ENCODE measurements at regions not wholly inside any gene's neighbourhood (a gene's known extent, or its start where the extent isn't known, plus 50 kb on each side); places are given as distances from the start of the nearest gene placed in this dataset.
A peak's percentile ranks its signal among the peaks of the same experiment; 100 is the strongest.

DNA sequence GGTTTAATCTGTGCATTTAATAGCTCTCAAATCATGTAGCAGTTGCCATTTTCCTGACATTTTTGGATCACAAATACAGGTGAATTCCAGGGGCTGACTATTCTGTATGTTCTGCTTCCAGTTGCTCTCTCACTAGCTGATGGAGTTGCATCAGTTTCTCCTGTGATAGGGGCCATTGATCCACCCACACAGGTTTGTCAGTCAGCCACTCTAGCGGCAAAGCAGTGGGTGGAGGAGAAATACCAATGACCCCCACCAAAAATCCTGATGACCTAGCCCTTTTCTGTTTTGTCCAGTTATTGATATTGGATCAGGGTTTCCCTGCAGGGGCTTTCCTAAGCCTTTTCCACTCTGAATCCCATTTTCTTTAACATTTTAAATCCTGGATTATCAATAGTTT lies 72.3 kb upstream of the BTN3A2 start:
- no peak for DNase-seq

DNA sequence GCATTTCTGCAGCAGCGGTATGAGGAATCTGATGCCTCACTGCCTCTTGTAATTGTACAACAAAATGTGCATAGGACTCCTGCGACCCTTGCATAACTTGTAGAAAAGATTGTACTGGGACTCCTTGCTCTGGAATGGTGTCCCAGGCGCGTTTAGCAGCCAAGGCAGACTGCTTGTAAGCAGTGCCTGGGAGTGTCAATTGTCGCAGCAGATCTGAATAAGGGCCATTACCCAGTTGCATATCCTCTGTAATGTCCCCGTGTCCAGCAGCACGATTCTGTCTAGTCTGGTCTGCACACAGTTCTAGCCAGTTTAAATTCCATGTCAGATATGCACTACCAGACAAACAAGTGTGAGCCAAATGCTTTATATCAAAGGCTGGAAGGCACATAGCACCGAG lies 70.7 kb upstream of the BTN3A2 start:
- no peak for DNase-seq

DNA sequence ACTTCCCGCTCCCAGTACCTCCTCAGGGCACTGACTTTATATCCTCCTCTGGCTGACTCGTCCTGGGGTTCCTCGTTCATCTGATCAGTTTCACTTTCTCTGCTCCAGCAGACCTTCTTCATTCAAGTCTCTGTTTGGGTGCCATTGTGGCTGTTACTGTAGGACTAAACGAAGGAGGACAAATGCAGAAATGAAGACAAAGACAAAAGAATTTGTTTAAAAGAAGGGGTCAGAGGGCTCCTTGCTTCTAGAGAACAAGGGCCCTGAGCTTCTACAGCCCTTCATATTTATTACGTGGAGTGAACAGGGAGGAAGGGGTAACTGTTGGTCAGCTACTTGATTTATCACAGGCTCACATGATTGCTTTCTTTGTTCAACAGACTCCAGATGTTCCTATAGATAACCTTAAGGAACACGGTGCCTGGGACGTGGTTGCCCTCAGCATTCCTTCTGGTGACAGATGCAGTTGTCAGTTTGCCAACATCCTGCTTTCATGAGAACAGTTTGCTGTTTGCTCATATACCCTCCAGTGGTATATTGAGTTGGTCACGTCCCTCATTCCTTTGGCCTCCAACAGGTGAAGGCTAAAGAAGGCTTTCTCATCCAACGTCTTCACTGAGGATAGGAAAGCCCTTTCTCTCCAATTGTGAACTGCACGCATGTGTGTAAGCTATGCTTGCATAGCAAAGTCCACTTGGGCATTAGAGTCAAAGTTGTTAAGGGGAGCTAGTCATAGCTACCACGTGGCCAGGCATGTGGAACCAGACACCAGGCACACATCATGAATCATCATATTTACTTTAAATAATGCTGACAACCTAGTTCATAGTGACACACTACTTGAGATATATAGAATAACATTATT lies 69.1 kb upstream of the BTN3A2 start:
- DNase-seq: peak; percentile 46

DNA sequence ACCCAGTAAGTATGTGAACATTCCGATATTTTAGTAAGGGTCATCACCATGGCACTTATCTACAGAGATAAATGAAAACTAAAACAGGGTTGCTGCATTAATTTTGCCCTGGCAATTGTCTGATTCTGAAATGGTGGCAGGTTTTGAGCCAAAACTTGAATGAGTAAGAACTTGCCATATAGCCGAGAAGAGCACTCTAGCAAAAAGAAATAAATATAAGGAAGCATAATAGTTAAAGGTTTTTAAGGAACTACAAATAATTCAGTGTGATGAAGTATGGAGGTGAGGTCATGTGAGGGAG lies 68.5 kb upstream of the BTN3A2 start:
- no peak for DNase-seq

DNA sequence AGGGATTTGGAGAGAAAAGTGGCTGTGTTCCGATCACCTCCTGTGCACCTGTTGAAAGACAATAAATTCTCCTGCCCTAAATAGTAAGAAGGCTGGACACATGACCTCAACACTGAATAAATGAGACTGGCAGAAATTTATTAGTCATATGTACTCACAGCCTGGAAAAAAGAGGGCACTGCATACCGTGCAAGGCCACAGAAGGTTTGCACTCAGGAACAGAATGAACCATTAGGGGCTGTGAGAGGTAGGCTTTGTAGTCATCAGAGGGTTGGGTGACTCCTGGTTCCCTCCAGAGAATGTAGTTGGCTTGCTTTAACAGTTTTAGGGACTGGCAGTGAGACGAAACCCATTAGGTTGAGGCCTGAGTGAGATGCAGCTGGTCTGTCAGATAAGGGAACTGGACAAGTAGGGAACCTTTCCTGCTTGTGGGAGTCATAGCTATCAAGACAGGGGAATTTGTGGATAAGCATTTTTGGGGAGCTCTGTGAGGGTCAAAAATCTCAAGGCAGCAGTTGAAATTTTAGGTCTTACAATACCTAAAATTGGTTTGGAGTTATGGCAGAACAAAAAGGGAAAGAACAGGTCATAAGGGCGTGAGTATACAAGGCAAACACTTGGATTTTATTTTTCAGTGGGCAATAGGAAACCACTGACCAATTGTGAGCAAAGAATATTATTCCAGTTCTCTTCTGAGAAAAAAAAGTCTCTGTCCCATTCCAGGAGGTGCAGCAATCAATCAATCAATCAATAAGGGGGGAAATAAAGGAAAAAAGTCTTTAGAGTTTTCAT lies 67.9 kb upstream of the BTN3A2 start:
- DNase-seq: no peak

DNA sequence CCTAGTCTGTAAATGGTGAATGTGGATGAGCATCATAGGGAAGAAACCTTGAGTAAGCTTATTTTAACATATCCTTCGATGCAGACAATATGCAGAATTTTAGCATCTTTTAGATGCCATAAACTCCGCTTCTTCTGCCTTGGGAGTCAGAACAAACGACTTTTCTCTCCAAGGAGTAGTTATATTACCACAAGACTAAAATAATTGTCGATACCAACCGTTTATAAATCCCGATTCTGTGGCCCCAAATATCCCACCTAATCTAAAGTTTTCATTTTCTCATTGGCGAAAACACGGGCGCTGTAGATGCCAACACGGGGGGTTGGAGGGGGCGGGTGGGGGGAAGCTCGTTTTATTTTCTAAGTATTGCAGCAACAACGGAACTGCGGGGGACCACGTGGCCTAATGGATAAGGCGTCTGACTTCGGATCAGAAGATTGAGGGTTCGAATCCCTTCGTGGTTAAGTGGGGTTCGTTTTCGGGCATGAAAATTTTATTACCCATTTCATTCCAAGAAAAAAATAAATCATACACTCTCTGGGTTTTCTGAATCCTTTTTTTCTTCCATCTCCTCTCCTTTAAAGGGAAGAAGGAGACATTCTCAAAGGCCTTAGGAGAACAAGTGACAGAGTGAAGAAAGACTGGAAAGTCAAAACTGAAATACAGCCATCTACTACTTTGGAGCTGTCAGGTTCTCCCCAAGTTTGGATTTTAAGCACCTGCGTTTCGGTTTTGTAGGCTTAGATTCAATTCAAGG lies 65.5 kb upstream of the BTN3A2 start:
- no peak for DNase-seq

DNA sequence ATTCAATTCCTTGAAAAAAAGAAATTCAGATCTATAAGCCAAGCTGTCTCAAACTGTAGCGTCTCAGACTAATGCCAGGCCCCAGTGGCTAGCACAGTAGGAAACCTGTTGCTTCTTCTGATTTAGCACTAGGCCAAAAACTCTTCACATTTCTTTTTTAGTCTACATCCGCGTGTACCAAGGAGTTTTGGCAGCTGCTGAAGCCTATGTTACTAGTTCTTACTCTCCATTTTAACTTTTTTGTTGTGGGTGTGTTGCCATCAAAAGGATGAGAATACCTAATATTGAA lies 65.0 kb upstream of the BTN3A2 start:
- no peak for DNase-seq

DNA sequence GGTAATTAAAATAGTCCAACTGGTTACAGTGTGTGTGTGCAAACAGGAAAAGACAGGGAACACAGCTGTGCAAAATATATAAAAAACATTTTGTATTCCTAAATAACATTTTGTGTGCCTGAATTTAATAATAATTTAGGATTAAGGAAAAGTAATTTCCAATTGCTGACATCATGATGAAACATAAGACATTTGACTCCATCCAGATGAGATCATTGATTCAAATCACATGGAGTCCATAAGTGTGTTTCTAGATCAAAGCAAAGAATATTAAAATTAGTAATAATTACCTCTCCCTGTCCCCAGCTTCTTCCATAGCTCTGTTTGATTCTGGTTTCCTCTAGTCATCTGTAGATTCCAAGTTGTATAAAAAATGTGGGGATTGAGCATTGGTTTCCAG lies 64.6 kb upstream of the BTN3A2 start:
- no peak for DNase-seq

DNA sequence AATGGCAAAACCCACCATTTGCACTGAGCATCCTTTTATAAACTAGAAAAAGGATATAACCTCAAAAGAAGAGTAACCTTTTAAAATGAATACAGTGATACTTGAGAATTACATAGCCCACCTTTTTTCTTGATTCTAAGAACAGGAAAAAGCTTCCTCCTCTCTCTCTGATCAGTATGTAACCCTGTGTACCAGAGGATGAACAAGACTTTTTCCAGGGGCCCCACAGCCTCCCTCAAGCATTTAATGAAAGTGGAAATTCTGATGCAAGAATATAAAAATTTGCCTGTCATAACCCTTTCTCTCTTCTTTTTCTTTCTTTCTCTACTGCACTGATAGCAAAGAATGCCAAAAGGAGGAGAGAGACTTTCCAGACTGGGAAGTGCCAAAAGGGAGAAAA lies 64.2 kb upstream of the BTN3A2 start:
- no peak for DNase-seq

DNA sequence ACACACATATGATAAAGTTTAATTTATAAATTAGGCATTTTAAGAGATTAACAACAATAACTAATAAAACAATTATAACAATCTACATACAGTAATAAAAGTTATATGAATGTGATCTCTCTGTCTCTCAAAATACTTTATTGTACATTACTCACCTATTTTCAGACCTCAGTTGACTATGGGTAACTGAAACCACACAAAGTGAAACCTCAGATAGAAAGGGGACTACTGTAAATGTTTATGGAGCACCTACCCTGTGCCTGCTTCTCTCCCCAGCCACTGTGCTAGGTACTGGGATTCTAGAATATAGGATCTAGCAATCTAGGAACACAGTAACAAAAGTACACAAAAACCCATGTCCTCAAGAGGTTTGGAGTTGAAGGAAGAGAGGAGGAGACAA lies 63.4 kb upstream of the BTN3A2 start:
- DNase-seq: no peak

DNA sequence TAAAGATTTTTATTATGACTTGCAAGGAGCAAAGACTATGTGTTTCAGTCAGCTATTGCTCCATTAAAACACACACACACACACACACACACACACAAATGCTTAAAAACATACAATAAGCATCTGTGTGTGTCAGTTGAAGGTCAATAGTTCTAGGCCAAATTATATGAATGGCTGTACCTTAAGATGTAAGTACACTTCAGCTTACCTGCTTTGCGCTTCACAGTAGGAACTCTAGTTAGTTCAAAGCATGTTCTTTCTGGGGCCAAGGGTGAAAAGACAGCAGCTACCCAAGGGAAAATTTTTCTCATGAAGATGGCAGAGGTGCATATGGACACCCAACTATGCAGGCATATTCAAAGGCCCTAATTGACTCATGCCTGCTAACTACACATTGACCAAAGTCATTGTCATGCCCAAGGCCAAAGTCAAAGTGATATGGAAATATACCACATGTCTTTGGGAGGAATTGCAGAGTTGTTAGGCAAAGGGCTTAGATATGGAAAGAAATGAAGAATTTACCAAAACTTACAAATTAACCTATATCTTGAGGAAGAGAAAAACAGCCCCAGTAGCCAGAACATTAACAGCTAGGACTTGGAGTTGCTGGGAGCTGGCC lies 61.9 kb upstream of the BTN3A2 start:
- no peak for DNase-seq

DNA sequence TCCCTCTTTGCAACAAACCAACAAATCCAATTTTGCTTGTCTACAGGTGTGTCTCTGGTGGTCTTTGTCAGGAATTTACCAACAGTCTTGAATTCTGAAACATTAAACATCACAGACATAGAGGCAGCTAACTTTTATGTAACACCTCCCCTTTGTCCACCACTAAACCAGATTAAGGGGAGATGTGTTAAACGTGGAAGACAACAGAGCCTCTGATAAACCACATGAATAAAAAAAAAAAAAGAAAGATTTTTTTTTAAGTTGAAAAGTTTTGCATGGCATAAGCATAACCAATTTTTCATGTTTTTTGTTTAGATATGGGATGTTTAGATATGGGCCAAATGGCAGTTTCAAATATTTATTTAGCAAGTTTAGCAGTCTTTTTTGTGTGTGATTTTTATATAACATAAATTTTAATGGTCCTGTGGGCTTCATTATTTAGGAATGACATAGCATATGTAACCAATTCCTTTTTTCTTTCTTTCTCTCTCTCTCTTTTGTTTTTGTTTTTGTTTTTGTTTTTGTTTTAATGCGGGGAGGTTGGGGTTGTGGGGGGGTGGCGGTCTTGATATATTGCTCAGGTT lies 60.7 kb upstream of the BTN3A2 start:
- DNase-seq: no peak

DNA sequence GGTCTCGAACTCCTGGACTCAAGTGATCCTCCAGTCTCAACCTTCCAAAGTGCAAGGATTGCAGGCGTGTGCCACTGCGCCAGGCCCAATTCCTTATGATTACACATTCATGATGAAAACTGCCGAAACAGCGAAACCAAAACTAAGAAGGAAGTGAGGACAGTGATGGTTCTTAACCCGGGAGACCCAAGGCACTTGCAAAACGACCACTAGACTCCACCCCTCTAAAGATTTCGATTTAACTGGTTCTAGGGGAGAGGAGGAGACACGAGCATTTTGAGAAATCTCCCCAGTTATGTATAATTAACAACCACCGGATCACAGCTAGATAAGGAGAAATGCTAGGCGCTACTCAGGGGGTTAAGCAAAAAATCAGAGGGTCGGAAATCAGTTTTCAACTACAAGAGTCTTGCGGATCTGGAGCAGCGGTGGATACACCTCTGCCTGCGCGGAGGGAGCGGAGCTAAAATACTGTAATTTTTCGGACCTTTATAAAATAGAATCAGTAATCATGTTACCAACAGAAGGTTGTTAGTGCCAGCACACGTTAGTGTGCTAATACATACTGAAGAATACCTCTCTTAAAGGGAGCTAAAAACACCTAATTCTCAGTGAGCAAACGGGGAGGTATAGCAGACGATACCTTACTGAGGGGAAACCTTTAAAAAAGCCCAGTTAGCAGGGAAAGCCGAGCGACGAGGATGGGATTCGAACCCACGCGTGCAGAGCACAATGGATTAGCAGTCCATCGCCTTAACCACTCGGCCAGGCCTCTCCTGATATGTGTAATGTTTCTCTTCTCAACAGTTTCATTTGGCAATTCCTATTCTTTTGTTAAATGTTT lies 60.0 kb upstream of the BTN3A2 start:
- peak; percentile 87 to 96 for DNase-seq

DNA sequence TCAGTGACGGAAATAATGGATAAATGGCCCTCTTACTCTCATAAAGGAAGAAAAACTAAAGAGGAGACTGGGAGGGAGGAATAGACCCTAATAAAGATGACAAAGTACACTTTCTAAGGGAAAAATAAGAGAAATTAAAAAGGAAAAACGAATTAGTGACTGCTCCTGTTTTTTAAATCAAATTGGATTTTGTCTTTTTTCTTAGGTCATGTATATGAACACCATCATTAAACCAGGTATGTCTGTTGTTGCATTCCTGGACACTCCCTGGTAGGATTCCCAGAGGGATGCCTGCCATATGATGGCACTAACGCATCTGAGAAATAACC lies 59.4 kb upstream of the BTN3A2 start:
- no peak for DNase-seq

DNA sequence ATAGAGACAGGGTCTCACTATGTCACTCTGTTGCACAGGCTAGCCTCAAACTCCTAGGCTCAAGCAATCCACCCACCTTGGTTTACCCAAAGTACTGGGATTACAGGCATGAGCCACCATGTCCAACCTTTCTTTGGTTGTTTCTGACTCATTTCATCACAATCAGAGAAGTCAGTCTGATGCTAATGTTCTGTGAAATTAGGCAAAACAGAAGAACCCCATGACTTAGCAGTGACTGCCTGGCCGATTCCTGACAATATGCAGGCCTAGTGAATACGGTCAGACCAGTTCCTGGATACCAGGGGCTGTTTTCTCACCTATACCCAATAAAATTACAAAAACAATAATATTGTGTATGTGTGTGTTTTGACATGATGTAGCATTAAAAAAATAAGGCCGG lies 58.8 kb upstream of the BTN3A2 start:
- DNase-seq: no peak

DNA sequence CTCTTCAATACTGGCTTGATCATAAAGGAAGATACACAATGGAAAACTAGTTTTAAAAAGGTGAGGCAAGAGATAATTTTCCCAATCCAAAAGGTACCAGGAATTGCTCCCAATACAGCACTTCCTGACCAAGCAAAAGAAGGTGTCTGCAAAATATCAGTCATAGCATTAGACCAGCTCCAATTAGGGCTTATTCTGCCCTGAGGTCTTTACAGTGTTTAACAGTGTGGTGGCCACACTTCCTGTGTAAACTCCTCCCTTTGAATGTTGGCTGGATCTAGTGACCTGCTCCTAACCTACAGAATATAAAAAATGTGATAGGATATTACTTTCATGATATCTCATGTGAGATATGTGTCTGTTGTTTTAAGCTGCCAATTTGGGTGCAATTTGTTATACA lies 57.1 kb upstream of the BTN3A2 start:
- no peak for DNase-seq

DNA sequence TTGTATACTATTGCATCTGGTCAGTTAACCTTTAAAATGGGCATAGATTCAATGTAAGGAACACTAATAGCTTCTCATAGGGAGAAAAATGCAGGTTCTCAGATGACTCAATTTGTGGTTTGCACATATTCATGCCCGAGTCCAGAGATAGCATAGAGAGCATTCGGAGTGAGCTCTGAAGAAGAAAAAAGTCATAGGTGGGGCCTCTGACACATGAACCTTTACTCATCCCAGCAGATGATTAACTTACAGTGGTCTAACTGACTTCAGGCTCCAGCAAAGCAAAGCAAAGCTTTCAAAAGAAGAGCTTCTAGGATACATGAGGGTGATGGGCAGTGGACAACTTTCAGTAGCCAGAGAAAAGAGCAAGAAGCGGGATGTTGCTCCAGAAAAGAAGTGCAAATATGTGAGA lies 55.3 kb upstream of the BTN3A2 start:
- no peak for DNase-seq

DNA sequence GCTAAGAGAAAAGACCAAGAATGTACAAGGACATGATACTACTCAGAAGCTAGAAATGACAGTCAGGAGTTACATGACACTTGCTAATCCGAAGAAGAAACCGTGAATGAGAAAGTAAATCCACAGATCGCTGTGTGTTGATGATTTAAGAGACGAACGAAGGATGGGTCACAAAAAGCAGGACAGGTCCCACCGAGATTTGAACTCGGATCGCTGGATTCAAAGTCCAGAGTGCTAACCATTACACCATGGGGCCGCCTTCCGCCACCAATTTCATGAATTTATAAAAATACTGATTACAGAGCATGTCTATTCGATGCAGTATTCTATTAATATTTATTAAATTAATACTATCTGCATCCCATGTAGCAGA lies 54.0 kb upstream of the BTN3A2 start:
- peak; percentile 39 to 53 for DNase-seq

DNA sequence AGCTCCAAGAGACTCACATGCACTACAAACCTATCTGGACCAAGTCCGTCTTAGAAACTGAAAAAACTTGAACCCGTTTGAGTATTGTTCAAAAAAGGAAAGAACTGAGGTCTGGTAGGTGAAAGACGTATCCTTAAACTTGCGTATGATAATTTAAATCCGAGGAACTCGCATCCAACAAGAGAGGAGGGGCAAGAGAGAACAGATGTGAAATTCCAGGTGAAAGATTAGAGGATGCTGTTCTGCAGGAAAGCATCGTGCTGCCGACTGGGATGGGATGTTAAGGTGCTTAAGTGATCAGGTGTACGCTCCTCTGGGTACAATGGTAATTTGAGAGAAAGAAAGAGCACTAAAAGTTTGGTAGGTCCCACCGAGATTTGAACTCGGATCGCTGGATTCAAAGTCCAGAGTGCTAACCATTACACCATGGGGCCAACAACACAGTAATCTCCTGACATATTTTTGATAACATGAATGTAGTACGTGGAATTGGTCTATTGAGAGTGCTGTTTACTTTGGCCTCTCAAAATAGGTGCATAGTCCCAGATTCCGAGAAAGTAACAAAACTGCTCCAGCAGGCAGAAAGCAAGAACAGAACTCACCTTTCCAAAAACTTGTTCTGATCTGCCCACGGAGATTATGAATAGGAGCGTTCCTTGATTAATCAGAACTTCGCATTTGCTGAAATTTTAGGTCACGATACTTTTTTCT lies 53.5 kb upstream of the BTN3A2 start:
- peak; percentile 63 to 69 for DNase-seq

DNA sequence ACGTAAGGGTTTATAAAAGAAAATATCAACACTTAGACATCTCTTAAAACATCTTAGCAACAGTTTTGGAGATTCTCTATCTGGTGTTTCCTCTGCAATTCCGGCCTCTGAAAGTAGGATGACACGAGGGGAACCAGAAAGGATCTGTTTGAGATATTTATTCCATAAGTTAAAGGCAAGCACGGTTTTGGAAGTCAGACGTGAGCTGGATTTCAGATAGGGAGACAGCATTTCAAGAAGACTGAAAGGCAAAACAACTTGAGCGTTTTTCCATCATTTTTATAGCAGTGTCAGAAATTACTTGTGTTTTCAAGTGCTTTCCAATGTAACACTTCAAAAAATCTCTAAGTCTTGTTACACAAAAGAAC lies 52.9 kb upstream of the BTN3A2 start:
- no peak for DNase-seq
